IMR-90 (cell line): ENCODE measurements at regions not wholly inside any gene's neighbourhood (a gene's known extent, or its start where the extent isn't known, plus 50 kb on each side); places are given as distances from the start of the nearest gene placed in this dataset.

Experiments
- ATAC-seq: fragments of 200-7000 bp; cut with Tn5 transposase; 2 replicates; pipeline ENCODE4 v1.9.1; 2020; ENCODE audit warnings: low read depth, mild to moderate bottlenecking, moderate library complexity
- BruUV-seq: library from RNA; stranded (reverse); fragments of 400-500 nt; replicated peaks from 2 replicates; lab custom pipeline; 2021; lab: Mats Ljungman, UMichigan
- CTCF ChIA-PET: fragments of 300-600 bp; formaldehyde crosslinking; extraction: SDS; loops from one replicate; lab custom pipeline; 2021; ENCODE audit warnings: antibody characterized with exemption; lab: Yijun Ruan, JAX
- POLR2A ChIA-PET: fragments of 300-600 bp; sonication (Branson Sonifier 250); formaldehyde crosslinking; loops from one replicate; lab custom pipeline; 2022; ENCODE audit warnings: antibody characterized with exemption; ENCODE audit not compliant: unreplicated experiment; lab: Charles Lee
- DNase-seq: peaks from one replicate; pipeline ENCODE4 v3.0.0; 2013
- H2AFZ ChIP-seq: replicated peaks from 2 replicates; pipeline ENCODE3; 2013; ENCODE audit warnings: low read length, mild to moderate bottlenecking; ENCODE audit not compliant: poor library complexity
- H2AK5ac ChIP-seq: 2 replicates; pipeline ENCODE4 v1.6.1; 2013; ENCODE audit warnings: low read depth, low read length, inconsistent platforms
- H2AK9ac ChIP-seq: replicated peaks from 2 replicates; pipeline ENCODE3; 2013; ENCODE audit warnings: mild to moderate bottlenecking, low read depth, low read length, moderate library complexity; ENCODE audit not compliant: poor library complexity
- H2BK120ac ChIP-seq: 2 replicates; pipeline ENCODE4 v1.6.1; 2013; ENCODE audit warnings: low read depth, low read length, inconsistent platforms
- H2BK15ac ChIP-seq: 3 replicates; pipeline ENCODE4 v1.6.1; 2013; ENCODE audit warnings: low read depth, low read length, inconsistent platforms
- H2BK20ac ChIP-seq: 2 replicates; pipeline ENCODE4 v1.6.1; 2013; ENCODE audit warnings: low read depth, mild to moderate bottlenecking, inconsistent platforms, low read length, moderate library complexity
- H2BK5ac ChIP-seq: 2 replicates; pipeline ENCODE4 v1.6.1; 2013; ENCODE audit warnings: mild to moderate bottlenecking, low read depth, low read length, inconsistent platforms; ENCODE audit not compliant: poor library complexity, severe bottlenecking
- H3K14ac ChIP-seq: replicated peaks from 2 replicates; pipeline ENCODE4 v1.6.1; 2013; ENCODE audit warnings: low read depth, low read length, inconsistent platforms
- H3K18ac ChIP-seq: 2 replicates; pipeline ENCODE4 v1.6.1; 2013; ENCODE audit warnings: low read depth, low read length, control low read depth
- H3K23ac ChIP-seq: 2 replicates; pipeline ENCODE4 v1.6.1; 2013; ENCODE audit warnings: low read depth, low read length, inconsistent platforms
- H3K27ac ChIP-seq: 2 replicates; pipeline ENCODE4 v1.5.1; 2013; ENCODE audit warnings: mild to moderate bottlenecking, control low read depth, low read length; ENCODE audit not compliant: insufficient read depth
- H3K27me3 ChIP-seq: 2 replicates; pipeline ENCODE4 v1.6.1; 2013; ENCODE audit warnings: low read length; ENCODE audit not compliant: control insufficient read depth, insufficient read depth
- H3K36me3 ChIP-seq: 2 replicates; pipeline ENCODE4 v1.6.1; 2013; ENCODE audit warnings: low read length, mixed read lengths; ENCODE audit not compliant: control insufficient read depth, insufficient read depth
- H3K4ac ChIP-seq: 2 replicates; pipeline ENCODE4 v1.6.1; 2013; ENCODE audit warnings: low read depth, low read length, inconsistent platforms
- H3K4me1 ChIP-seq: 2 replicates; pipeline ENCODE4 v1.6.1; 2013; ENCODE audit warnings: low read length, mixed read lengths; ENCODE audit not compliant: control insufficient read depth, insufficient read depth
- H3K4me2 ChIP-seq: 2 replicates; pipeline ENCODE4 v1.6.1; 2013; ENCODE audit warnings: low read depth, mild to moderate bottlenecking, control low read depth, low read length, moderate library complexity
- H3K4me3 ChIP-seq: 2 replicates; pipeline ENCODE4 v1.5.1; 2013; ENCODE audit warnings: low read depth, mild to moderate bottlenecking, control low read depth, low read length, moderate library complexity; ENCODE audit not compliant: insufficient read depth
- H3K56ac ChIP-seq: 2 replicates; pipeline ENCODE4 v1.6.1; 2013; ENCODE audit warnings: low read length, inconsistent platforms; ENCODE audit not compliant: insufficient read depth; ENCODE audit errors: extremely low read depth
- H3K79me1 ChIP-seq, 2 experiments: 2 replicates each; pipeline ENCODE4 v1.6.1; 2013; ENCODE audit warnings: low read length in 2 of 2, inconsistent platforms in 1 of 2, low read depth in 1 of 2
- H3K9ac ChIP-seq: 2 replicates; pipeline ENCODE4 v1.6.1; 2013; ENCODE audit warnings: low read depth, low read length, control low read depth
- H3K9me1 ChIP-seq: 2 replicates; pipeline ENCODE4 v1.6.1; 2013; ENCODE audit warnings: low read length, inconsistent platforms; ENCODE audit not compliant: insufficient read depth
- H3K9me3 ChIP-seq: 2 replicates; pipeline ENCODE4 v1.6.1; 2013; ENCODE audit warnings: low read length; ENCODE audit not compliant: control insufficient read depth, insufficient read depth
- H4K20me1 ChIP-seq: 2 replicates; pipeline ENCODE4 v1.6.1; 2013; ENCODE audit warnings: low read length, inconsistent platforms; ENCODE audit not compliant: insufficient read depth
- H4K5ac ChIP-seq: 2 replicates; pipeline ENCODE4 v1.6.1; 2013; ENCODE audit warnings: mild to moderate bottlenecking, low read depth, low read length, control low read depth
- H4K8ac ChIP-seq, 2 experiments: 2 replicates each; pipeline ENCODE4 v1.6.1; 2013; ENCODE audit warnings: low read depth in 2 of 2, low read length in 2 of 2, control low read depth in 1 of 2, inconsistent platforms in 1 of 2
- H4K91ac ChIP-seq: 2 replicates; pipeline ENCODE4 v1.6.1; 2013; ENCODE audit warnings: low read depth, low read length, inconsistent platforms; ENCODE audit not compliant: insufficient read depth
- CEBPB ChIP-seq: IDR thresholded peaks from 2 replicates; pipeline ENCODE4 v1.6.1; 2012; ENCODE audit warnings: low read depth, low read length, improper control_type of control experiment
- CHD1 ChIP-seq: IDR thresholded peaks from 2 replicates; pipeline ENCODE4 v1.6.1; 2012; ENCODE audit warnings: low read depth, low read length, improper control_type of control experiment
- FOS ChIP-seq: fragments of 150-350 bp; IDR thresholded peaks from 2 replicates; pipeline ENCODE4 v1.6.1; 2016; ENCODE audit warnings: low read depth, low read length
- MAFK ChIP-seq: IDR thresholded peaks from 2 replicates; pipeline ENCODE4 v1.6.1; 2012; ENCODE audit warnings: low read depth, low read length, improper control_type of control experiment
- MAZ ChIP-seq: IDR thresholded peaks from 2 replicates; pipeline ENCODE4 v1.6.1; 2012; ENCODE audit warnings: low read depth, mild to moderate bottlenecking, low read length, improper control_type of control experiment, moderate library complexity, borderline replicate concordance
- MXI1 ChIP-seq: IDR thresholded peaks from 2 replicates; pipeline ENCODE4 v1.6.1; 2012; ENCODE audit warnings: low read depth, mild to moderate bottlenecking, low read length, moderate library complexity, borderline replicate concordance
- NFE2L2 ChIP-seq: fragments of 150-350 bp; IDR thresholded peaks from 2 replicates; pipeline ENCODE4 v1.6.1; 2016; ENCODE audit warnings: low read depth, mild to moderate bottlenecking, low read length
- RCOR1 ChIP-seq: IDR thresholded peaks from 2 replicates; pipeline ENCODE4 v1.6.1; 2012; ENCODE audit warnings: mild to moderate bottlenecking, low read length, improper control_type of control experiment; ENCODE audit not compliant: insufficient replicate concordance
- RFX5 ChIP-seq: IDR thresholded peaks from 2 replicates; pipeline ENCODE4 v1.8.0; 2012; ENCODE audit warnings: low read depth, mild to moderate bottlenecking, low read length, moderate library complexity
- SMC3 ChIP-seq: fragments of 150-350 bp; IDR thresholded peaks from 2 replicates; pipeline ENCODE4 v1.6.1; 2016; ENCODE audit warnings: low read depth, mild to moderate bottlenecking, antibody characterized with exemption, low read length, moderate library complexity
- WGBS, 2 experiments: methylation state at CpG; one replicate each; pipeline versions ENCODE4 v1.1.5 to v1.1.7; 2013; ENCODE audit warnings: missing lambda C conversion rate in 2 of 2; ENCODE audit not compliant: insufficient read length in 1 of 2; ENCODE audit errors: extremely low coverage in 2 of 2; 5-methylcytosine and 5-hydroxymethylcytosine counted together
- dilution Hi-C: fragments of 300-500 bp; cut with HindIII; formaldehyde crosslinking; loops from one replicate; pipeline ENCODE4 v1.14.3; 2018; ENCODE audit warnings: low sequenced_read_pairs; ENCODE audit not compliant: unreplicated experiment
- in situ Hi-C: fragments of 300-500 bp; cut with MboI; formaldehyde crosslinking; loops from 3 replicates; pipeline ENCODE4 v1.14.3; 2019; ENCODE audit warnings: low sequenced_read_pairs, inconsistent platforms, mixed read lengths
- intact Hi-C: fragments of 100-400 bp; cut with micrococcal nuclease; formaldehyde crosslinking; loops from 2 replicates; pipeline ENCODE4 v1.10.0; 2022
- TF ChIP-seq, protein P1 (sequence below): fragments of 150-350 bp; IDR thresholded peaks from 2 replicates; pipeline ENCODE4 v1.6.1; 2017; ENCODE audit warnings: mild to moderate bottlenecking, antibody characterized with exemption, low read length, low read depth
- TF ChIP-seq, protein P2 (sequence below): conservative IDR thresholded peaks from 2 replicates; pipeline ENCODE4 v1.5.1; 2012; ENCODE audit warnings: mild to moderate bottlenecking, low read depth, low read length, improper control_type of control experiment
- TF ChIP-seq, protein P3 (sequence below): fragments of 150-350 bp; IDR thresholded peaks from 2 replicates; pipeline ENCODE4 v1.6.1; 2016; ENCODE audit warnings: low read depth, mild to moderate bottlenecking, low read length, moderate library complexity, borderline replicate concordance

DNA sequence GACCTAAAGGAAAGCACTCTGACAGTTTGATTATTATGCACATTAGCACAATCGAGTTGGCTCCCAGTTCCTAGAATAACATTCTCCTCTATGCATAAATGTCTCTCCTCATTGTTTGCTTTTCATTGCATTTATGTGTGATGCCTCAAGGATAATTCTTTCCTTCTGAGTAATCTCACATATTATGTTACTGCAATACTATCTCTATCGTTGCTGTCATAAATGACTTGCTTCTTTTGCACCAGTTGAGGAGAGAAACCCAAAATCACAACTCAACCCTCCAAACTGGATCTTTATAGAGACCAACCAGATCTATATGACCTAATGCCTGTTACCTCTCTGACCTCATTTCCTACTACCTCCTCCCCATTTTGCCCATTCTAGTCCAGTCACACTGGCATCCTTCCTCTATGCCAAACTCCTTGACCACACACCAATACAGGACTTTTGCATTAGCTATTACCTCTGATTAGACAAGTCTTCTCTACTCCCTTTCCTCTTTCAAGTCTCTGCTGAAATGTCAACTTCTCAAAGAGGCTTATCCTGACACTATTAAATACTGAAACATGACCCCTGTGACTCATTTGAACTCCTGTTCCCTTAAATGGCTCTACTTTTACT lies 1026.0 kb downstream of the TUSC7 start (continued):
- no peak for TF ChIP-seq SMC3

DNA sequence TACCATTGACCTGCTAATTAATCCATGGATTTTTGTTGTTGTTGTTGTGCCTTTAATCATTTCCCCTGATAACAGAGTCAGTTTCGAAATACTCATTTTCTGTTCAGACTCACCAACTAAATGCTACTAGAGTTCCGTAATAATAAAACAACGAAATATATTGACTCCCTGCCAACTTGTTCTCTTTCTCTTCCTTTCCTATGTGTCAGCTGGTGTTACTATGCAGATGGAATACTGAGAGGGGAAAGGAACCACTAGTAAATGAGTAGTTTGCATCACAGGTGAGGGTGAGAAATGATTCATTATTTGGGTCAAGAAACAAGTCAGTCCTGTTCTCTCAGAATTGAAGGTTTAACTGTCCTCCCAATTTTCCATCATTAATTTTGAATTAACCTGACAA lies 1027.3 kb downstream of the TUSC7 start:
- H2BK20ac ChIP-seq, result peak overlapping the region; percentile 85; the same call in 1 of the 2 replicates
- no peak overlapping the region for H2AFZ ChIP-seq
- in situ Hi-C loops (no loop called here), intact Hi-C loops (no loop called here), dilution Hi-C loops (no loop called here)
- no peak overlapping the region for H3K27ac ChIP-seq
- no peak overlapping the region; the same call in 1 of the 2 replicates for H3K14ac ChIP-seq
- BruUV-seq, result no TSS peak
- no peak overlapping the region for H3K56ac ChIP-seq
- H2AK5ac ChIP-seq, result no peak overlapping the region
- H3K36me3 ChIP-seq, result no peaks in the 10 kb centered on the region
- no peak overlapping the region for H4K5ac ChIP-seq
- H2BK120ac ChIP-seq, result peak overlapping the region; percentile 61; the same call in 1 of the 2 replicates
- H3K4me2 ChIP-seq, result peak overlapping the region; percentile 8; the same call in 1 of the 2 replicates
- H3K27me3 ChIP-seq, result no peaks in the 10 kb centered on the region
- CTCF ChIA-PET, result no interaction called here
- no peak overlapping the region for H3K9ac ChIP-seq
- no peaks in the 10 kb centered on the region for H4K20me1 ChIP-seq
- ATAC-seq (no peak), DNase-seq (peak; percentile 57)
- no peaks in the 10 kb centered on the region for H3K9me3 ChIP-seq
- no CpG with 5 or more reads among the region's 3 CpGs for whole genome bisulfite sequencing, 2 experiments
- H2BK15ac ChIP-seq, result peak overlapping the region; percentile 30; the same call in 1 of the 3 replicates
- peaks cover 11% of the 10 kb centered on the region for H3K4me1 ChIP-seq
- H4K91ac ChIP-seq, result peak overlapping the region; percentile 48; the same call in 1 of the 2 replicates
- H3K9me1 ChIP-seq, result peaks cover 3% of the 10 kb centered on the region
- H3K4me3 ChIP-seq, result no peak overlapping the region
- POLR2A ChIA-PET, result no interaction called here
- no peak overlapping the region for H2AK9ac ChIP-seq
- no peak overlapping the region for H3K4ac ChIP-seq
- H2BK5ac ChIP-seq, result peak overlapping the region; percentile 99
- H3K23ac ChIP-seq, result no peak overlapping the region
- H4K8ac ChIP-seq, result no peak overlapping the region; a peak in 1 of 4 replicates
- H3K18ac ChIP-seq, result peak overlapping the region; percentile 15; the same call in 1 of the 2 replicates
- no peaks in the 10 kb centered on the region for H3K79me1 ChIP-seq
- TF ChIP-seq, protein P1, sequence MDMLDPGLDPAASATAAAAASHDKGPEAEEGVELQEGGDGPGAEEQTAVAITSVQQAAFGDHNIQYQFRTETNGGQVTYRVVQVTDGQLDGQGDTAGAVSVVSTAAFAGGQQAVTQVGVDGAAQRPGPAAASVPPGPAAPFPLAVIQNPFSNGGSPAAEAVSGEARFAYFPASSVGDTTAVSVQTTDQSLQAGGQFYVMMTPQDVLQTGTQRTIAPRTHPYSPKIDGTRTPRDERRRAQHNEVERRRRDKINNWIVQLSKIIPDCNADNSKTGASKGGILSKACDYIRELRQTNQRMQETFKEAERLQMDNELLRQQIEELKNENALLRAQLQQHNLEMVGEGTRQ, result no peak
- no peak for TF ChIP-seq FOS
- TF ChIP-seq, protein P2, sequence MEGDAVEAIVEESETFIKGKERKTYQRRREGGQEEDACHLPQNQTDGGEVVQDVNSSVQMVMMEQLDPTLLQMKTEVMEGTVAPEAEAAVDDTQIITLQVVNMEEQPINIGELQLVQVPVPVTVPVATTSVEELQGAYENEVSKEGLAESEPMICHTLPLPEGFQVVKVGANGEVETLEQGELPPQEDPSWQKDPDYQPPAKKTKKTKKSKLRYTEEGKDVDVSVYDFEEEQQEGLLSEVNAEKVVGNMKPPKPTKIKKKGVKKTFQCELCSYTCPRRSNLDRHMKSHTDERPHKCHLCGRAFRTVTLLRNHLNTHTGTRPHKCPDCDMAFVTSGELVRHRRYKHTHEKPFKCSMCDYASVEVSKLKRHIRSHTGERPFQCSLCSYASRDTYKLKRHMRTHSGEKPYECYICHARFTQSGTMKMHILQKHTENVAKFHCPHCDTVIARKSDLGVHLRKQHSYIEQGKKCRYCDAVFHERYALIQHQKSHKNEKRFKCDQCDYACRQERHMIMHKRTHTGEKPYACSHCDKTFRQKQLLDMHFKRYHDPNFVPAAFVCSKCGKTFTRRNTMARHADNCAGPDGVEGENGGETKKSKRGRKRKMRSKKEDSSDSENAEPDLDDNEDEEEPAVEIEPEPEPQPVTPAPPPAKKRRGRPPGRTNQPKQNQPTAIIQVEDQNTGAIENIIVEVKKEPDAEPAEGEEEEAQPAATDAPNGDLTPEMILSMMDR, result no peak
- no peak for TF ChIP-seq NFE2L2
- no peak for TF ChIP-seq SMC3
- no peak for TF ChIP-seq RFX5
- TF ChIP-seq, protein P3, sequence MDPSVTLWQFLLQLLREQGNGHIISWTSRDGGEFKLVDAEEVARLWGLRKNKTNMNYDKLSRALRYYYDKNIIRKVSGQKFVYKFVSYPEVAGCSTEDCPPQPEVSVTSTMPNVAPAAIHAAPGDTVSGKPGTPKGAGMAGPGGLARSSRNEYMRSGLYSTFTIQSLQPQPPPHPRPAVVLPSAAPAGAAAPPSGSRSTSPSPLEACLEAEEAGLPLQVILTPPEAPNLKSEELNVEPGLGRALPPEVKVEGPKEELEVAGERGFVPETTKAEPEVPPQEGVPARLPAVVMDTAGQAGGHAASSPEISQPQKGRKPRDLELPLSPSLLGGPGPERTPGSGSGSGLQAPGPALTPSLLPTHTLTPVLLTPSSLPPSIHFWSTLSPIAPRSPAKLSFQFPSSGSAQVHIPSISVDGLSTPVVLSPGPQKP, result no peak
- no peak for TF ChIP-seq MXI1
- TF ChIP-seq CEBPB, result no peak
- no peak for TF ChIP-seq MAZ
- TF ChIP-seq MAFK, result no peak
- TF ChIP-seq CHD1, result no peak
- no peak for TF ChIP-seq RCOR1
